ENCODE measurements at regions not wholly inside any gene's neighbourhood (a gene's known extent, or its start where the extent isn't known, plus 50 kb on each side); places are given as distances from the start of the nearest gene placed in this dataset.

- no peak for TF ChIP-seq CTCF (IDR thresholded peaks at IDR 0.05)
- TF ChIP-seq POLR2AphosphoS5 (IDR thresholded peaks at IDR 0.05; ENCODE audit: insufficient read depth in 1 of 2, low read depth in 1 of 2): no peak
These were observed 275.4 kb upstream of the LRRC3B start for GRCh38 chr3:26347150-26347549.

Measured in vagina (tissue), 2 donors.